NCI-H510A (cell line): ENCODE measurements at regions not wholly inside any gene's neighbourhood (a gene's known extent, or its start where the extent isn't known, plus 50 kb on each side); places are given as distances from the start of the nearest gene placed in this dataset.
"Not testable (repeated sequence)": the region's sequence is repeated elsewhere in the genome, so short reads cannot be mapped to it uniquely, and the experiment has no call there.

ENCODE experiments used
- DNase-seq: peaks from one replicate; lab custom pipeline; 2025; lab: John Stamatoyannopoulos, UW

GRCh38 chr9:129414377-129414992, 206.4 kb downstream of the C9orf50 start:
- no peak for DNase-seq

- DNase-seq: peak; percentile 94
Measured at GRCh38 chr9:129413537-129414376, 207.1 kb downstream of the C9orf50 start.

GRCh38 chr9:129412814-129413536, 207.9 kb downstream of the C9orf50 start:
- no peak for DNase-seq

DNA sequence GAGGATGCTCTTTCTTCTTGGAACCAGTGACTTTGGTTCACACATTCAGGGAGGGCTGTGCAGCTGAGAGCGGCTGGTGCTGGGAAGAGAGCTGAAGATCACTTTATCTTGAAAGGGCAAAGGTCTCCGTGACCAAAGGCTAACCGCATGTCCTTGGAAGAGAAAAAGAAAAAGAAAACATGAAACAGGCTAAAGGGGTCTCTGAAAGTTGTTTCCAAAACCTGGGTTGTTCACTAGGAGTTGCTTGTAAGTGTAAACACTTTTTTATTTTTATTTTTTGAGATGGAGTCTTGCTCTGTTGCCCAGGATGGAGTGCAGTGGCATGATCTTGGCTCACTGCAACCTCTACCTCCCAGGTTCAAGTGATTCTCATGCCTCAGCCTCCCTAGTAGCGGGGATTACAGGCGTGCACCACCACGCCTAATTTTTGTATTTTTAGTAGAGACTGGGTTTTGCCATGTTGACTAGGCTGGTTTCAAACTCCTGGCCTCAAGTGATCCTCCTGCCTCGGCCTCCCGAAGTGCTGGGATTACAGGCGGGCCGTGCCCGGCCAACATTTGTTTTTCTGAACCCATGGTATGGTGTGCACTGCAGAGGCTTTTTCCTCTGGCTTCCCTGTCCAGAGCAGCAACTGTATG, 208.6 kb downstream of the C9orf50 start:
- DNase-seq: not testable (repeated sequence)

- DNase-seq: no peak
Measured at GRCh38 chr9:129411501-129412175, 209.3 kb downstream of the C9orf50 start.

DNA sequence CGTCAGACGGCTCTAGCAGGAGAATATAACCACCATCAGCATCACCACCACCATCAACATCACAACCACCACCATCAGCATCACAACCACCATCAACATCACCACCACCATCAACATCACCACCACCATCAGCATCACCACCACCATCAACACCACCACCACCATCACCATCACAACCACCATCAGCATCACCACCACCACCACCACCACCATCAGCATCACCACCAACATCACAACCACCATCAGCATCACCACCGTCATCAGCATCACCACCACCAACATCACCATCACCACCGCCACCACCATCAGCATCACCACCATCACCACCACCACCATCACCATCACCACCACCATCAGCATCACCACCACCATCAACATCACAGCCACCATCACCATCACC, 210.7 kb downstream of the C9orf50 start:
- no peak for DNase-seq

DNA sequence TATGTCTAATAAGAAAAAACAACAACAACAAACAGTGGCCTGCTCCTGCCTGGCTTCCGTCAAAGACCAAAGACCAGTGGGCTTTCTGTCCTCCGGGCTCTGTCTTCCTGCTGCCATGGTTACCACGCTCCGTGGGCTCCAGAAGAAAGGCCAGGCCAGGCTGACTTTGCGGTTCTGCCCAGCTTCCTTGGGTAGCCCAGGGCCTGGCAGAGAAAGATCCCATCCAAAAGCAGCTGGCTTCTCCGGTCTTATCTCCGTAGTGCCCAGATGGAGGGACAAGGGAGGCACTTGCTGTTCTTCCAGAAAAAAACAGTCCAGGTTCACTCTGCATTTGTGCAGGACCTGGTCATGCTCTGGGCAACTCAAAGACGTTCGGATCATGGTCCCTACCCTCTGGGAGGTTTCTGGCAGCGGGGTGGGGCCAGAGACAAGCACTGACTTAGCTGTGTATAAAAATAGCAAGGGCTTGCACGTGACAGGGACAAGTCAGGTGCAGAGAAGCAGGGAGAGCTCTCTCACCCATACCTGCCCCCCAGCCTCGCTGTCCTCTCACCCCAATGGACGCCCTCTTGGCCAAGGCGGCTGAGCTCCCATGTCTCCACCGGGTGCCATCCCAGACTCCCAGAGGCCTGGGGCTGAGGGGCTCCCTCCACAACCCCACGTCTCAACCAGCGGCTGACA, 212.2 kb downstream of the C9orf50 start:
- DNase-seq: no peak

- no peak for DNase-seq
Measured at GRCh38 chr9:129407905-129408452, 212.9 kb downstream of the C9orf50 start.

DNA sequence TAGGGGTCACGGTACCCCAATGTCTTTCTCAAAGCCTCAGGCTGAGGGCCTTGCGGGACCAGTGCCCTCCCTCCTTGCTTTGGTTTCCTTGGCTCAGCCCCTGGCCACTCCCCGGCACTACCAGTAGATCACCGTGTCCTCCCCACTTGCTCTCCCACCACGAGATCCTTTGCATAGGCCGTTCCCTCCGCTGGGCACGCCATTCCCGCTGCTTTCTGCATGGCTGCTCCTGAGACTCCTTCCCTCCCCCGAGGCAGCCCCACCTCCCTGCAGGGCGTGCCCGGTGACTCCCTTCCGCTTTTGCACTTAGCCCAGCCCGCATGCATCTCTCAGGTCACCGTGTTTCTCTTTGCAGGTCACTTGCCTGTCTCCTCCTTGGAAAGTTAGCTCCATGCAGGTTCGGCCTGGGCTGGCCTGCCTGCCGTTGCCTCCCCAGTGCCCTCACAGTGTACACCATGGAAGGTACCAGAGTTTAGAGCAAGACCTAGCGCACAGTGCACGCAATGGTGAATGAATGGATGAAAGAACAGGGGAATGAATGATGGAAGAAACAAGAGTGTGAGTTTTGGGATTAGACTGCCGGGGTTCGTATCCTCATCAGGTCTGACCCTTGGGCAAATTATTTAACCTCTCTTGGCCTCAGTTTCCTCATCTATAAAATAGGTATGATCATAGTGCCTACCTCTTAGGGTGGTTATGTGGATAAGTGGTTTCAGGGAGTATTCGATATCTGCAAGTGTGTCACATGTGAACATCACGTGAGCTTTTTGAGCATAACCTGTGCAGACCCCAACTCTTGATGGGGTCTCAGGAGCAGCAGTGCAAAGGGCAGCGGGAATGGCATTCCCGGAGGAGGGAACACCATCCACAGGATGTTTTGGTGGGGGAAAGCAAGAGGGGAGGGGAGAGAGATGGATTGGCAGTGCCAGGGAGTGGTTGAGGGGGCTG, 214.3 kb downstream of the C9orf50 start:
- no peak for DNase-seq

- DNase-seq: no peak
Measured at GRCh38 chr9:129405827-129406213, 215.1 kb downstream of the C9orf50 start.

GRCh38 chr9:129405089-129405826, 215.6 kb downstream of the C9orf50 start:
- DNase-seq: no peak

GRCh38 chr9:129404621-129405020, 216.3 kb downstream of the C9orf50 start:
- DNase-seq: no peak

DNA sequence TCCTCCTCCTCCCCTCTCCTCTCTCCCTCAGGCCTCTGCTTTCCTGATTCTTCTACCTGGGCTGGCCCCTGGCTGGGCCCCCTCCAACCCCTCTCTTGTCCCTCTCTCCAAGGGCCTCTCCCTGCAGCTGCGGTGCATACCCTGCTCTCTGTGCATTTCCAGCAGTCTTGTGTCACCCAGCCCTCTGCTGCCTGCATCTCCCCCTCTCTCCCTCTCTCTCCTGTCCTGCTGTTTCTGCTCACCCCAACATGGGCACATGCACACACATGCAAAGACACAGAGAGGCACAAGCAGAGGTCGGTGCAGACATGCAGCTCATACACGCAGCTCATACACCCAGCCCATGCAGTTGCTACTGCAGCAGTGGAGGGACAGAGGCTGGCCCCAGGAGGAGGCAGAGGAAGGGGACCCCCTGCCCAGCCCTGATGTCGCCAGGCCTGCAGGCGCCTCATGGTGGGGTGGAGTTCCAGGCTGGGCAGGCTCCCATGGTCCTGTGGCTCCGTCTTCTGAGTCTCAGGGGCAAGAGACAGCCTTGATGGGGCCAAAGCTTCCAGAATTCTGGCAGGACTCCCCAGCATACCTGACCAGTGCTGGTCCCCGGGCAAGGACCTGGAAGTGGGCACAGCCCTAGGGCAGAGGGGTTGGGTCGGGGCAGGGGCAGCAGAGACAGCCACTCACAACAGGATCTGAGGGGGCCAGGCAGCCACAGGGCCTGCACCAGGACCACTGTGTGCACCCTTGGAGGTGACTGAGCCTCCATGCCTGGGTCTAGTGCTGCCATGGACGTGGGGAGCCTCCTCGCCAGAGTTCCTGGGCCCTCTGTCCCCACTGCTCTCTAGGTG, 216.9 kb downstream of the C9orf50 start:
- DNase-seq: no peak

DNA sequence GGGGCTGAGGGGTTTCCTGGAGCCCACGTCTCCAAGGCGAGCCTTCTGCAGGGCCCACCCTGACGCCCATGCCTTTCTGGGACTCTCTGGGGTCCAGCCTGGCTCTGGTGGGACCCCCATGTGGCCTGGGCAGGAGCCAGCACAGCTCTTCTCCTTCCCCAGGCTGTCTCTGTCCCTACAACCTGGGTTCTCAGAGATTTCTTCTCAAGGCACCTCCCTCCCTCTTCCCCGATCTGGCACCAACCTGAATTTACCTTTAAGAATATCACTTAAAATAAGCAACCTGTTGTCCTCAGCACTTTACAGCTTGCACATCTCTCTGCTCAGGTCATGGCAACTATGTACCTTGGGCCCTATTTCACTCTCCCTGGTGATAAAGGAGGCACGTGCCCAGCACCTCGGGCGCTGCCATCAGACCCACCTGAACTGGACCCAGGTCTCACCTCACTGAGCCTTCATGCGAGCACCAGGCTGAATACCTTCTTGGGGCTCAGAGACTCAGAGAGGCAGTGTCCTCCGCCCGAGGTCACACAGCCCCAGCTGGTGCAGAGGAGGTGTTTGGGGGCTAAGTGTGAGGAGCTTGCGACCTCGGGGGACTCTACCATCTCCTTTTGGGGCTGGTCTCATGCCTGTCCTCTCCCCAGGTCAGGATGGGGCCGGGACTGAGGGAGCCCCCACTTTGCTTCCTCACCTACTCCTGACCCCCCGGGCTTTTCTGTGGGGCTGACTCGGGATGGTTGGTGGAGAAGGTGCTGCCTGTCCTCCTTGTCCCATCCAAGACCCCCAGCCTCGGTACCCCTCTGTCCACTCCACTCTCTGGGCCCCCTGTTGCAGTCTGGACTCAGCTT, 217.7 kb downstream of the C9orf50 start:
- no peak for DNase-seq

GRCh38 chr9:129402371-129402739, 218.5 kb downstream of the C9orf50 start:
- no peak for DNase-seq

DNA sequence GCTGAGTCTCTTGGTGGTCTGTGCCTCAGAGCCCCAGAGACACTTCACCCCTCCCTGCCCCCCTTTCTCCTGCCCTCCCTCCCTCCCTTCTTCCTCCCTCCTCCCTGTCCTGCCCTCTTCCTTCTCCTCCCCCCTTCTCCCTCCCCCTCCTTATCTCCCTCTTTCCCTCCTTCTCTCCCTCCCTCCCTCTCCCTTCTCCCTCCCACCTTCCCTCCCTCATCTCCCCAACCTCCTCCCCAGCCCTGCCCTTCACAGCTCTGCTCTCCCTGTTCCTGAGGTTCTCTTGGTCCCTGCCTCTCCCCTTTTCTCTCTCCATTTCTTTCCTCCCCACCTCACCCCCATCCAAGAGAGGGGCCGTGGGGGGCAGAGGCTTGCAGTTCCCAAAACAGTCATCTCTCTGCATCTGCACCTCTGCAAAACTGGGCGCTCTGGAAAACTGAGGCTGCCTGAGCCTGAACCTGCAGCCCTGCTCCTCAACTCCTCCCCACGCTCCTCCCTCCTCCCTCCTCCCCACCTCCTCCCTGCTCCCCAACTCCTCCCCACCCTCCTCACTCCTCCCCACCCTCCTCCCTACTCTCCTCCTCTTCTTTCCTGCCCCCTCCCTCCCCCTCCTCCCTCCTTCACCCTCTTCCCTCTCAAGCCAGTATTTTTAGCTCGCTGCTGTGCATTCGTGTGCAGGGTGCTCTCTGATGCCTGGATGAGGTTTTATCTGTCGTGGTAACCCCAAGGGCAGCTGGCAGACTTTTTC, 219.1 kb downstream of the C9orf50 start:
- DNase-seq: peak; percentile 60
